Lower leg skin (tissue), 3 donors: ENCODE measurements at regions not wholly inside any gene's neighbourhood (a gene's known extent, or its start where the extent isn't known, plus 50 kb on each side); places are given as distances from the start of the nearest gene placed in this dataset.

ENCODE experiments used
- POLR2A ChIP-seq, 2 donors: fragments of 450-650 bp; IDR thresholded peaks; one replicate each; pipeline ENCODE4 v1.6.1; 2016 to 2017; ENCODE audit warnings: antibody characterized with exemption in 2 of 2, mild to moderate bottlenecking in 1 of 2, moderate library complexity in 1 of 2
- TF ChIP-seq, protein P1 (sequence below), 3 donors: fragments of 450-650 bp; IDR thresholded peaks; one replicate each; pipeline ENCODE4 v1.5.1; 2016; ENCODE audit warnings: antibody characterized with exemption in 3 of 3, mild to moderate bottlenecking in 3 of 3, moderate library complexity in 2 of 3

GRCh38 chr16:65244787-65245186, 122.9 kb upstream of the CDH11 start:
- TF ChIP-seq, protein P1, sequence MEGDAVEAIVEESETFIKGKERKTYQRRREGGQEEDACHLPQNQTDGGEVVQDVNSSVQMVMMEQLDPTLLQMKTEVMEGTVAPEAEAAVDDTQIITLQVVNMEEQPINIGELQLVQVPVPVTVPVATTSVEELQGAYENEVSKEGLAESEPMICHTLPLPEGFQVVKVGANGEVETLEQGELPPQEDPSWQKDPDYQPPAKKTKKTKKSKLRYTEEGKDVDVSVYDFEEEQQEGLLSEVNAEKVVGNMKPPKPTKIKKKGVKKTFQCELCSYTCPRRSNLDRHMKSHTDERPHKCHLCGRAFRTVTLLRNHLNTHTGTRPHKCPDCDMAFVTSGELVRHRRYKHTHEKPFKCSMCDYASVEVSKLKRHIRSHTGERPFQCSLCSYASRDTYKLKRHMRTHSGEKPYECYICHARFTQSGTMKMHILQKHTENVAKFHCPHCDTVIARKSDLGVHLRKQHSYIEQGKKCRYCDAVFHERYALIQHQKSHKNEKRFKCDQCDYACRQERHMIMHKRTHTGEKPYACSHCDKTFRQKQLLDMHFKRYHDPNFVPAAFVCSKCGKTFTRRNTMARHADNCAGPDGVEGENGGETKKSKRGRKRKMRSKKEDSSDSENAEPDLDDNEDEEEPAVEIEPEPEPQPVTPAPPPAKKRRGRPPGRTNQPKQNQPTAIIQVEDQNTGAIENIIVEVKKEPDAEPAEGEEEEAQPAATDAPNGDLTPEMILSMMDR (IDR thresholded peaks at IDR 0.05) = no peak
- no peak for TF ChIP-seq POLR2A (IDR thresholded peaks at IDR 0.05)
